ENCODE measurements at regions not wholly inside any gene's neighbourhood (a gene's known extent, or its start where the extent isn't known, plus 50 kb on each side); places are given as distances from the start of the nearest gene placed in this dataset.
"Not testable (repeated sequence)": the region's sequence is repeated elsewhere in the genome, so short reads cannot be mapped to it uniquely, and the experiment has no call there.

GRCh38 chr14:22176957-22177356, 412.1 kb downstream of the DAD1 start:
- no peaks in the 10 kb centered on the region for H3K4me1 ChIP-seq (ENCODE audit: insufficient read depth, low read length)

DNA sequence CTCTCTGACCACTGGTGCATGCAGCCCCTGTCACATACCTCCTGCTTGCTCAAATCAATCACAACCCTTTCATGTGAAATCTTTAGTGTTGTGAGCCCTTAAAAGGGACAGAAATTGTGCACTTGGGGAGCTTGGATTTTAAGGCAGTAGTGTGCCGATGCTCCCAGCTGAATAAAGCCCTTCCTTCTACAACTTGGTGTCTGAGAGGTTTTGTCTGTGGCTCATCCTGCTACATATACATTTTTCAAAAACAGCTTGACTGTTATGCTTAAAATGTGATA, 413.8 kb downstream of the DAD1 start:
- H3K4me1 ChIP-seq (ENCODE audit: insufficient read depth, low read length): not testable (repeated sequence)

More at GRCh38 chr14:22176957-22177356, 412.1 kb downstream of the DAD1 start:
- H3K79me2 ChIP-seq (ENCODE audit: insufficient read depth, low read length): no peaks in the 10 kb centered on the region
- H3K36me3 ChIP-seq (ENCODE audit: insufficient read depth, low read length): no peaks in the 10 kb centered on the region
- no peaks in the 10 kb centered on the region for H3K9me3 ChIP-seq (ENCODE audit: low read depth, low read length)
- H2AFZ ChIP-seq (ENCODE audit: low read length): no peak overlapping the region
- no peak overlapping the region for H3K4me2 ChIP-seq (ENCODE audit: insufficient read depth, low read length)
- TF ChIP-seq, protein P1, sequence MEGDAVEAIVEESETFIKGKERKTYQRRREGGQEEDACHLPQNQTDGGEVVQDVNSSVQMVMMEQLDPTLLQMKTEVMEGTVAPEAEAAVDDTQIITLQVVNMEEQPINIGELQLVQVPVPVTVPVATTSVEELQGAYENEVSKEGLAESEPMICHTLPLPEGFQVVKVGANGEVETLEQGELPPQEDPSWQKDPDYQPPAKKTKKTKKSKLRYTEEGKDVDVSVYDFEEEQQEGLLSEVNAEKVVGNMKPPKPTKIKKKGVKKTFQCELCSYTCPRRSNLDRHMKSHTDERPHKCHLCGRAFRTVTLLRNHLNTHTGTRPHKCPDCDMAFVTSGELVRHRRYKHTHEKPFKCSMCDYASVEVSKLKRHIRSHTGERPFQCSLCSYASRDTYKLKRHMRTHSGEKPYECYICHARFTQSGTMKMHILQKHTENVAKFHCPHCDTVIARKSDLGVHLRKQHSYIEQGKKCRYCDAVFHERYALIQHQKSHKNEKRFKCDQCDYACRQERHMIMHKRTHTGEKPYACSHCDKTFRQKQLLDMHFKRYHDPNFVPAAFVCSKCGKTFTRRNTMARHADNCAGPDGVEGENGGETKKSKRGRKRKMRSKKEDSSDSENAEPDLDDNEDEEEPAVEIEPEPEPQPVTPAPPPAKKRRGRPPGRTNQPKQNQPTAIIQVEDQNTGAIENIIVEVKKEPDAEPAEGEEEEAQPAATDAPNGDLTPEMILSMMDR (IDR thresholded peaks at IDR 0.05; ENCODE audit: extremely low read depth, low read depth, low read length): no peak
- no peak for DNase-seq (ENCODE audit: insufficient read length, low spot score, missing footprints)
- H3K27me3 ChIP-seq (ENCODE audit: insufficient read depth, low read length): no peaks in the 10 kb centered on the region
- H3K4me3 ChIP-seq (ENCODE audit: insufficient read depth, low read length): no peak overlapping the region
- H4K20me1 ChIP-seq (ENCODE audit: insufficient read depth, low read length): no peaks in the 10 kb centered on the region
- no peak overlapping the region for H3K27ac ChIP-seq (ENCODE audit: low read depth, low read length)

DNA sequence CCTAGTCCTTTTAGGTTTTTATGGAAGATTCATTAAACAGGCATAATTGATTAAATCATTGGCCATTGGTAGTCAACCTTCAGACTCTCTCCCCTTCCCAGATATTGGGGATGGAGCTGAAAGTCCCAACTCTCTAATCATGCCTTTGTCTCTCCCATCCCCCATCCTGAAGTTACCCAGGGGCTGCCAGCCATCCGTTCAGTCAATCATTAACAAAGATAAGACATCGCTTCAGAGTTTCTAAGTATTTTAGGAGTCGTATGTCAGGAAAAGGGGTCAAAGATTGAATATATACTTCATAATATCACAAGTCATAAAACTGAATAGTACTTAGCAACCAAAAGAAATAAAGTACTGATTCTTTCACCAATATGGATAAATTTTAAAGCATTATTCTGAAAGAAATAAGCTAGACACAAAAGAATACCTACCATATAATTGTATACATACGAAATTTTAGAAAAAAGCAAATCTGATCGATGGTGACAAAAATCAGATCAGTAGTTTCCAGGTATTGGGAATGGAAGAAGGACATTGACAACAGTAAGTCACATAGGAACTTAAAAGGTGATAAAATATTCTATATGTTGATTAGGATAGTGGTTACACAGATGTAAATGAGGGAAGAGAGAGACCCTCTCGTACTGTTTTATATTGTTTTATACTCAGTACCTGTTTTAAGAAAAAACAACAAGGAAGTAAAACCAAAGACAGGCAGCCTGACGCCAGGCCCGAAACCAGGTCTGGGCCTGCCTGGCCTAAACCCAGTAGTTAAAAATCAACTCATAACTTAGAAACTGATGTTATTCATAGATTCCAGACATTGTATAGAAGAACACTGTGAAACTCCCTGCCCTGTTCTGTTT, 414.4 kb downstream of the DAD1 start:
- no peak overlapping the region for H3K4me3 ChIP-seq (ENCODE audit: insufficient read depth, low read length)
- H3K36me3 ChIP-seq (ENCODE audit: insufficient read depth, low read length): no peaks in the 10 kb centered on the region
- H2AFZ ChIP-seq (ENCODE audit: low read length): no peak overlapping the region
- TF ChIP-seq, protein P1 (IDR thresholded peaks at IDR 0.05; ENCODE audit: extremely low read depth, low read depth, low read length): no peak
- no peaks in the 10 kb centered on the region for H4K20me1 ChIP-seq (ENCODE audit: insufficient read depth, low read length)
- DNase-seq (ENCODE audit: insufficient read length, low spot score, missing footprints): no peak
- no peak overlapping the region for H3K4me2 ChIP-seq (ENCODE audit: insufficient read depth, low read length)
- H3K4me1 ChIP-seq (ENCODE audit: insufficient read depth, low read length): no peaks in the 10 kb centered on the region
- H3K27me3 ChIP-seq (ENCODE audit: insufficient read depth, low read length): no peaks in the 10 kb centered on the region
- no peak overlapping the region for H3K27ac ChIP-seq (ENCODE audit: low read depth, low read length)
- H3K79me2 ChIP-seq (ENCODE audit: insufficient read depth, low read length): no peaks in the 10 kb centered on the region
- no peaks in the 10 kb centered on the region for H3K9me3 ChIP-seq (ENCODE audit: low read depth, low read length)

More for the DNA sequence above, 413.8 kb downstream of the DAD1 start:
- H3K4me2 ChIP-seq (ENCODE audit: insufficient read depth, low read length); H3K9me3 ChIP-seq (ENCODE audit: low read depth, low read length); H3K27me3 ChIP-seq (ENCODE audit: insufficient read depth, low read length); H3K36me3 ChIP-seq (ENCODE audit: insufficient read depth, low read length); H3K79me2 ChIP-seq (ENCODE audit: insufficient read depth, low read length); H4K20me1 ChIP-seq (ENCODE audit: insufficient read depth, low read length); H3K27ac ChIP-seq (ENCODE audit: low read depth, low read length); H3K4me3 ChIP-seq (ENCODE audit: insufficient read depth, low read length); DNase-seq (ENCODE audit: insufficient read length, low spot score, missing footprints); H2AFZ ChIP-seq (ENCODE audit: low read length): not testable (repeated sequence)

DNA sequence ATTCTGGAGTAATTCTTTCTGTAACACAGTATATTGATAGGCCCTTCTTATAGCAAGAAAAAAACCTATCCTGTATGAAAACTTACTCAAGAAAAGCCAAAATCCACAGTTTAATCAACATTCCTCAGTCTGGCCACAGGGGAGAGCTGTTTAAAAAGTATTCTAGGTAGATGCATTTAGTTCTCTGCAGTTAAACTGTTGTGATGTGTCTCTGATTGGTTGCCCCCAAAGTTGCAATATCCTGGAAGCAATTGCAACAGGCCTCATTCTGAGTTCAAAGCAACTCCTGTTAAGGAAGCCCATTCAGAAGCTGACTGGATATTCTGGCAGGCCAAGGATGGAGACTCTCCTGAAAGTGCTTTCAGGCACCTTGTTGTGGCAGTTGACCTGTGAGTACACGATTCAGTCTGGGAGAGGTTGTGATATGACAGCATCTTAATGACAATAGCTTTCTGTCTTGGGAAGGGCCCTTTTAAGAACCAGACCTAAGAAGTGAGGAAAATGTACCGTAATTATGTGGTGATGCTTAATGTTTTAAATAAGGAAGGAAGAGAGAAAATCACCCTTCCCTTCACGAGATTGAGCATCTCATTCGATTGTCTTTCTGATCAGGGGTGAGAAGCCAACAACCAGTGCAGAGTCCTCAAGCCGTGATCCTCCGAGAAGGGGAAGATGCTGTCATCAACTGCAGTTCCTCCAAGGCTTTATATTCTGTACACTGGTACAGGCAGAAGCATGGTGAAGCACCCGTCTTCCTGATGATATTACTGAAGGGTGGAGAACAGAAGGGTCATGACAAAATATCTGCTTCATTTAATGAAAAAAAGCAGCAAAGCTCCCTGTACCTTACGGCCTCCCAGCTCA, 420.7 kb downstream of the DAD1 start:
- no peaks in the 10 kb centered on the region for H3K36me3 ChIP-seq (ENCODE audit: insufficient read depth, low read length)
- no peak overlapping the region for H3K4me2 ChIP-seq (ENCODE audit: insufficient read depth, low read length)
- H3K4me1 ChIP-seq (ENCODE audit: insufficient read depth, low read length): no peaks in the 10 kb centered on the region
- peaks cover 3% of the 10 kb centered on the region for H3K27me3 ChIP-seq (ENCODE audit: insufficient read depth, low read length)
- H3K27ac ChIP-seq (ENCODE audit: low read depth, low read length): no peak overlapping the region
- H3K79me2 ChIP-seq (ENCODE audit: insufficient read depth, low read length): no peaks in the 10 kb centered on the region
- H3K9me3 ChIP-seq (ENCODE audit: low read depth, low read length): no peaks in the 10 kb centered on the region
- H4K20me1 ChIP-seq (ENCODE audit: insufficient read depth, low read length): no peaks in the 10 kb centered on the region
- no peak overlapping the region for H3K4me3 ChIP-seq (ENCODE audit: insufficient read depth, low read length)
- no peak for DNase-seq (ENCODE audit: insufficient read length, low spot score, missing footprints)
- TF ChIP-seq, protein P1 (IDR thresholded peaks at IDR 0.05; ENCODE audit: extremely low read depth, low read depth, low read length): no peak
- no peak overlapping the region for H2AFZ ChIP-seq (ENCODE audit: low read length)

Measured in osteoblast (primary cell).